ENCODE measurements at regions not wholly inside any gene's neighbourhood (a gene's known extent, or its start where the extent isn't known, plus 50 kb on each side); places are given as distances from the start of the nearest gene placed in this dataset.

GRCh38 chrX:13179100-13179499 is 134.7 kb upstream of the FAM9C start:
- CTCF ChIA-PET = interaction anchor here (1.2 kb wide), 1 partner anchor 309 kb away, joined by 3 read pairs; no protein-coding TSS in a partner anchor
- TF ChIP-seq CTCF (IDR thresholded peaks at IDR 0.05; ENCODE audit: insufficient read depth, low read length, missing control alignments) = no peak
- H3K4me3 ChIP-seq (ENCODE audit: low read depth, low read length) = no peak overlapping the region
- DNase-seq (ENCODE audit: low read depth, low spot score) = no peak
- POLR2A ChIA-PET = no interaction called here

- CTCF ChIA-PET = interaction anchor here (1.2 kb wide), 1 partner anchor 310 kb away, joined by 3 read pairs; no protein-coding TSS in a partner anchor
- POLR2A ChIA-PET = no interaction called here
- TF ChIP-seq CTCF (IDR thresholded peaks at IDR 0.05; ENCODE audit: insufficient read depth, low read length, missing control alignments) = no peak
These were observed 133.6 kb upstream of the FAM9C start for GRCh38 chrX:13177921-13178566.

GRCh38 chrX:13175056-13175455 is 130.6 kb upstream of the FAM9C start:
- CTCF ChIA-PET = no interaction called here
- no peak for TF ChIP-seq CTCF (IDR thresholded peaks at IDR 0.05; ENCODE audit: insufficient read depth, low read length, missing control alignments)
- POLR2A ChIA-PET = no interaction called here
- no peak for DNase-seq (ENCODE audit: low read depth, low spot score)
- H3K4me3 ChIP-seq (ENCODE audit: low read depth, low read length) = no peak overlapping the region

More at GRCh38 chrX:13177921-13178566, 133.6 kb upstream of the FAM9C start:
- DNase-seq (ENCODE audit: low read depth, low spot score) = no peak
- no peak overlapping the region for H3K4me3 ChIP-seq (ENCODE audit: low read depth, low read length)

- ChIA-PET POLR2A (no interaction called here), CTCF (no interaction called here)
- no peak for DNase-seq (ENCODE audit: low read depth, low spot score)
- TF ChIP-seq CTCF (IDR thresholded peaks at IDR 0.05; ENCODE audit: insufficient read depth, low read length, missing control alignments) = no peak
- no peak overlapping the region for H3K4me3 ChIP-seq (ENCODE audit: low read depth, low read length)
These were observed 126.6 kb upstream of the FAM9C start for GRCh38 chrX:13170966-13171558.

GRCh38 chrX:13169684-13170083 is 125.3 kb upstream of the FAM9C start:
- DNase-seq (ENCODE audit: low read depth, low spot score) = no peak
- TF ChIP-seq CTCF (IDR thresholded peaks at IDR 0.05; ENCODE audit: insufficient read depth, low read length, missing control alignments) = no peak
- ChIA-PET POLR2A (interaction anchor here (0.6 kb wide), 1 partner anchor 204 kb away, joined by 3 read pairs; no protein-coding TSS in a partner anchor), CTCF (no interaction called here)
- no peak overlapping the region for H3K4me3 ChIP-seq (ENCODE audit: low read depth, low read length)

GRCh38 chrX:13168269-13168668 is 123.8 kb upstream of the FAM9C start:
- TF ChIP-seq CTCF (IDR thresholded peaks at IDR 0.05; ENCODE audit: insufficient read depth, low read length, missing control alignments) = no peak
- POLR2A ChIA-PET = no interaction called here
- CTCF ChIA-PET = no interaction called here
- H3K4me3 ChIP-seq (ENCODE audit: low read depth, low read length) = no peak overlapping the region
- DNase-seq (ENCODE audit: low read depth, low spot score) = no peak
